ENCODE measurements at regions not wholly inside any gene's neighbourhood (a gene's known extent, or its start where the extent isn't known, plus 50 kb on each side); places are given as distances from the start of the nearest gene placed in this dataset.
"Not testable (repeated sequence)": the region's sequence is repeated elsewhere in the genome, so short reads cannot be mapped to it uniquely, and the experiment has no call there.

DNA sequence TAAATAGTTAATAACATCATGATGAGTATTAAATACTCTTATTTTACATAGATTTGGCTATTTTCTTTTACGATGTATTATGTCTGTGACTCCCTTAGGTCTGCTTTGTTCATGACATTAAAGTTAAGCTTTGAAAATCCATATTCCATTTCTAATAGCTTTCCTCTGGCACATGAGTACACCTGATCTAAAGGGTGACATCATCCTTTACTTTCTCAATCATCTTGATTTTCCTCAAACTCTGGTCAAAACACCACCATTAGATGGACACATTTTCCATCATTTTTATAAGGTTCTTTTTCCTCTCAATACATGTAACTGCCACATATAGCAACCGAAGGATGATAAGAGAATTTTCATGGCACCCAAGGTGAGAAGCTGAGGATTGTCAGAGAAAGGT, 54.3 kb upstream of the BDP1 start:
- H3K4ac ChIP-seq (replicated peaks; ENCODE audit: insufficient read length, low read depth, low read length); H3K18ac ChIP-seq (ENCODE audit: extremely low read depth, low read length); H2BK120ac ChIP-seq (replicated peaks; ENCODE audit: low read depth, low read length); H4K20me1 ChIP-seq (replicated peaks in 1 of 2; ENCODE audit: control insufficient read depth in 1 of 2, insufficient read depth in 2 of 2, low read length in 2 of 2); H3K4me1 ChIP-seq (replicated peaks in 1 of 4; ENCODE audit: control insufficient read depth in 3 of 4, insufficient read depth in 4 of 4, low read length in 3 of 4); H3K14ac ChIP-seq (ENCODE audit: insufficient read length); H4K5ac ChIP-seq (ENCODE audit: insufficient read length, low read depth, low read length); H3K27me3 ChIP-seq (replicated peaks in 1 of 4; ENCODE audit: control insufficient read depth in 3 of 4, extremely low read depth in 1 of 4, insufficient read depth in 3 of 4, low read length in 3 of 4); POLR2A ChIA-PET (ENCODE audit: partially characterized antibody); H2BK5ac ChIP-seq (ENCODE audit: low read depth, low read length); H3K23ac ChIP-seq (ENCODE audit: insufficient read length); DNase-seq (ENCODE audit: low read depth in 1 of 2, low spot score in 2 of 2); H3K36me3 ChIP-seq (ENCODE audit: control insufficient read depth in 2 of 4, insufficient read depth in 4 of 4, low read length in 3 of 4); H3K56ac ChIP-seq (replicated peaks; ENCODE audit: insufficient read length, low read depth, low read length); H2AFZ ChIP-seq (ENCODE audit: low read length); H2BK15ac ChIP-seq (ENCODE audit: low read length); H3K4me2 ChIP-seq (ENCODE audit: insufficient read depth in 1 of 2, low read depth in 2 of 2, low read length in 2 of 2); H3K9me3 ChIP-seq (ENCODE audit: insufficient read depth in 2 of 2, low read depth in 1 of 2, low read length in 1 of 2); H2BK12ac ChIP-seq (ENCODE audit: low read depth, low read length); H2AK5ac ChIP-seq (ENCODE audit: low read depth, low read length); H3K79me2 ChIP-seq (ENCODE audit: control insufficient read depth in 1 of 2, insufficient read depth in 2 of 2, low read length in 2 of 2); H3K23me2 ChIP-seq (ENCODE audit: low read depth, low read length); H2BK20ac ChIP-seq (ENCODE audit: low read length); FAIRE-seq; H3K27ac ChIP-seq (ENCODE audit: low read depth, low read length); H3K9ac ChIP-seq (replicated peaks in 1 of 4; ENCODE audit: extremely low read depth in 1 of 4, low read depth in 3 of 4, low read length in 3 of 4); H3K4me3 ChIP-seq (ENCODE audit: extremely low read depth in 1 of 4, insufficient read depth in 2 of 4, low read depth in 3 of 4, low read length in 4 of 4); CTCF ChIA-PET (ENCODE audit: partially characterized antibody); H3K79me1 ChIP-seq (ENCODE audit: low read depth, low read length); H4K91ac ChIP-seq (replicated peaks; ENCODE audit: insufficient read length, low read length); H4K8ac ChIP-seq (ENCODE audit: extremely low read depth, insufficient read depth, low read length): not testable (repeated sequence)
- 87% methylated on average over 2 of the region's 2 CpGs; no CpG with 5 or more reads in 1 of the 2 experiments for WGBS, 2 experiments (ENCODE audit: extremely low coverage in 1 of 2, insufficient coverage in 1 of 2, insufficient read length in 1 of 2, insufficient replicate concordance in 2 of 2, low coverage in 1 of 2, low lambda C conversion rate in 2 of 2, missing lambda C conversion rate in 1 of 2)

DNA sequence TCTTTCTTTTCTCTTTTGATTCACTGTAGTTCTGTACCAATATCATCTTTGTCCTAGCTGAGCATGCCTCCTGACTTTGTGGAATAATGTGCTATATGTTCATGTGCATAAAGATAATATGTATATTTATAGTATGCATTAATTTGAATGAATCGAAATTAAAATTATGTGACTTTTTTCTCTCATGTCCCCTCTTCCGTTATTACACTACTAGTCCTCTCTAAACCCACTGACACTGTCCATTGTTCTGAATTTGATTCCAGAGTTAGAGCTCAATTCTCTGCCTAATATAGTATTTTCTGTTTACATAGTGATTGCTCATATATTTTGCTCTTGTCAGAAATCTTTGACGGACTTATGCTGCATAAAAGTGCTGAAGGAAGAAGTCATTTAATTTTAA, 53.9 kb upstream of the BDP1 start:
- H3K23ac ChIP-seq (ENCODE audit: insufficient read length); H2BK20ac ChIP-seq (ENCODE audit: low read length); H3K56ac ChIP-seq (replicated peaks; ENCODE audit: insufficient read length, low read depth, low read length); H2AFZ ChIP-seq (ENCODE audit: low read length); H3K14ac ChIP-seq (ENCODE audit: insufficient read length); H3K18ac ChIP-seq (ENCODE audit: extremely low read depth, low read length); H4K5ac ChIP-seq (ENCODE audit: insufficient read length, low read depth, low read length); H3K27me3 ChIP-seq (replicated peaks in 1 of 4; ENCODE audit: control insufficient read depth in 3 of 4, extremely low read depth in 1 of 4, insufficient read depth in 3 of 4, low read length in 3 of 4); H3K79me2 ChIP-seq (ENCODE audit: control insufficient read depth in 1 of 2, insufficient read depth in 2 of 2, low read length in 2 of 2); FAIRE-seq; H3K9me3 ChIP-seq (ENCODE audit: insufficient read depth in 2 of 2, low read depth in 1 of 2, low read length in 1 of 2); H3K36me3 ChIP-seq (ENCODE audit: control insufficient read depth in 2 of 4, insufficient read depth in 4 of 4, low read length in 3 of 4); H3K4ac ChIP-seq (replicated peaks; ENCODE audit: insufficient read length, low read depth, low read length); DNase-seq (ENCODE audit: low read depth in 1 of 2, low spot score in 2 of 2); H2BK5ac ChIP-seq (ENCODE audit: low read depth, low read length); H2BK12ac ChIP-seq (ENCODE audit: low read depth, low read length); H3K9ac ChIP-seq (replicated peaks in 1 of 4; ENCODE audit: extremely low read depth in 1 of 4, low read depth in 3 of 4, low read length in 3 of 4); H3K4me1 ChIP-seq (replicated peaks in 1 of 4; ENCODE audit: control insufficient read depth in 3 of 4, insufficient read depth in 4 of 4, low read length in 3 of 4); POLR2A ChIA-PET (ENCODE audit: partially characterized antibody); H3K27ac ChIP-seq (ENCODE audit: low read depth, low read length); H3K79me1 ChIP-seq (ENCODE audit: low read depth, low read length); CTCF ChIA-PET (ENCODE audit: partially characterized antibody); H3K4me3 ChIP-seq (ENCODE audit: extremely low read depth in 1 of 4, insufficient read depth in 2 of 4, low read depth in 3 of 4, low read length in 4 of 4); H3K4me2 ChIP-seq (ENCODE audit: insufficient read depth in 1 of 2, low read depth in 2 of 2, low read length in 2 of 2); H2BK120ac ChIP-seq (replicated peaks; ENCODE audit: low read depth, low read length); H3K23me2 ChIP-seq (ENCODE audit: low read depth, low read length); H4K8ac ChIP-seq (ENCODE audit: extremely low read depth, insufficient read depth, low read length); H4K20me1 ChIP-seq (replicated peaks in 1 of 2; ENCODE audit: control insufficient read depth in 1 of 2, insufficient read depth in 2 of 2, low read length in 2 of 2); H2BK15ac ChIP-seq (ENCODE audit: low read length); H4K91ac ChIP-seq (replicated peaks; ENCODE audit: insufficient read length, low read length); H2AK5ac ChIP-seq (ENCODE audit: low read depth, low read length): not testable (repeated sequence)
- 81% methylated on average over 3 of the region's 3 CpGs; no CpG with 5 or more reads in 1 of the 2 experiments for WGBS, 2 experiments (ENCODE audit: extremely low coverage in 1 of 2, insufficient coverage in 1 of 2, insufficient read length in 1 of 2, insufficient replicate concordance in 2 of 2, low coverage in 1 of 2, low lambda C conversion rate in 2 of 2, missing lambda C conversion rate in 1 of 2)
